SU-DHL-6 (cell line): ENCODE measurements at regions not wholly inside any gene's neighbourhood (a gene's known extent, or its start where the extent isn't known, plus 50 kb on each side); places are given as distances from the start of the nearest gene placed in this dataset.

ENCODE experiments used
- H2AFZ ChIP-seq: fragments of 200-600 bp; sonication (generic); 2 replicates; pipeline ENCODE4 v1.6.1; 2014; ENCODE audit warnings: low read depth, mild to moderate bottlenecking, moderate library complexity, mixed read lengths, antibody characterized with exemption, low read length; ENCODE audit not compliant: severe bottlenecking
- H3F3A ChIP-seq: fragments of 200-600 bp; shearing (Covaris generic); 2 replicates; pipeline ENCODE4 v1.6.0; 2016; ENCODE audit warnings: antibody characterized with exemption, mild to moderate bottlenecking; ENCODE audit not compliant: insufficient read depth
- H3K27ac ChIP-seq: fragments of 200-600 bp; sonication (generic); 2 replicates; pipeline ENCODE4 v1.5.1; 2016; ENCODE audit warnings: low read depth, mild to moderate bottlenecking, low read length, moderate library complexity, mixed read lengths
- H3K27me3 ChIP-seq: fragments of 200-600 bp; sonication (generic), shearing (Covaris generic); 2 replicates; pipeline ENCODE4 v1.6.0; 2014; ENCODE audit warnings: mild to moderate bottlenecking, low read length
- H3K36me3 ChIP-seq: fragments of 200-600 bp; sonication (generic); 2 replicates; pipeline ENCODE4 v1.6.1; 2014; ENCODE audit warnings: mild to moderate bottlenecking, low read length, mixed read lengths
- H3K4me2 ChIP-seq: fragments of 300-600, 200-600 bp; shearing (Covaris generic), sonication (generic); 2 replicates; pipeline ENCODE4 v1.6.0; 2014; ENCODE audit warnings: low read length, low read depth, mild to moderate bottlenecking; ENCODE audit not compliant: poor library complexity, severe bottlenecking
- H3K4me3 ChIP-seq: fragments of 200-600 bp; sonication (generic); 2 replicates; pipeline ENCODE4 v1.5.1; 2014; ENCODE audit warnings: antibody characterized with exemption, low read length, mild to moderate bottlenecking, mixed read lengths; ENCODE audit not compliant: insufficient read depth, poor library complexity, severe bottlenecking
- H3K79me2 ChIP-seq: fragments of 200-600 bp; sonication (generic); 2 replicates; pipeline ENCODE4 v1.6.1; 2014; ENCODE audit warnings: mild to moderate bottlenecking, low read length, moderate library complexity; ENCODE audit not compliant: insufficient read depth
- H3K9ac ChIP-seq: fragments of 200-600 bp; sonication (generic); 2 replicates; pipeline ENCODE4 v1.7.0; 2014; ENCODE audit warnings: mild to moderate bottlenecking, low read length
- H3K9me2 ChIP-seq: fragments of 200-600 bp; sonication (generic); replicated peaks from 2 replicates; pipeline ENCODE4 v1.6.1; 2014; ENCODE audit warnings: low read length; ENCODE audit not compliant: insufficient read depth
- H3K9me3 ChIP-seq: fragments of 200-600 bp; sonication (generic); 2 replicates; pipeline ENCODE4 v1.6.1; 2014; ENCODE audit warnings: low read length, mixed read lengths; ENCODE audit not compliant: insufficient read depth
- H4K20me1 ChIP-seq: fragments of 200-600 bp; sonication (generic); 2 replicates; pipeline ENCODE4 v1.6.1; 2014; ENCODE audit warnings: low read depth, mild to moderate bottlenecking, antibody characterized with exemption, low read length, moderate library complexity, mixed read lengths
- CTCF ChIP-seq: fragments of 200-600 bp; sonication (generic); IDR thresholded peaks from one replicate; pipeline ENCODE4 v1.5.1; 2017; ENCODE audit warnings: antibody characterized with exemption, mild to moderate bottlenecking, low read length, moderate library complexity; ENCODE audit not compliant: insufficient read depth, poor library complexity, severe bottlenecking
- EZH2phosphoT487 ChIP-seq: fragments of 200-600 bp; sonication (generic), shearing (Covaris generic); conservative IDR thresholded peaks from 2 replicates; pipeline ENCODE4 v1.6.1; 2018; ENCODE audit warnings: mild to moderate bottlenecking, antibody characterized with exemption, low read length, moderate library complexity, mixed read lengths

GRCh38 chr3:110393941-110394340 lies 677.7 kb upstream of the NECTIN3 start:
- H3K4me3 ChIP-seq = no peak overlapping the region
- H3K27me3 ChIP-seq = no peaks in the 10 kb centered on the region
- H3K27ac ChIP-seq = no peak overlapping the region
- H3K9me3 ChIP-seq = no peaks in the 10 kb centered on the region
- no peak overlapping the region for H3K9ac ChIP-seq
- H4K20me1 ChIP-seq = no peaks in the 10 kb centered on the region
- no peak overlapping the region for H2AFZ ChIP-seq
- TF ChIP-seq EZH2phosphoT487 = no peak
- no peak for TF ChIP-seq CTCF
- H3K9me2 ChIP-seq = no peaks in the 10 kb centered on the region
- H3K79me2 ChIP-seq = no peaks in the 10 kb centered on the region
- no peaks in the 10 kb centered on the region for H3K36me3 ChIP-seq
- no peaks in the 10 kb centered on the region for H3F3A ChIP-seq
- H3K4me2 ChIP-seq = no peak overlapping the region

GRCh38 chr3:110397115-110397514 lies 674.5 kb upstream of the NECTIN3 start:
- no peaks in the 10 kb centered on the region for H3K36me3 ChIP-seq
- H3K27ac ChIP-seq = no peak overlapping the region
- H4K20me1 ChIP-seq = no peaks in the 10 kb centered on the region
- no peaks in the 10 kb centered on the region for H3K9me2 ChIP-seq
- no peak overlapping the region for H3K4me3 ChIP-seq
- H3K27me3 ChIP-seq = no peaks in the 10 kb centered on the region
- H3K9me3 ChIP-seq = no peaks in the 10 kb centered on the region
- H3K9ac ChIP-seq = no peak overlapping the region
- no peak overlapping the region for H2AFZ ChIP-seq
- H3F3A ChIP-seq = no peaks in the 10 kb centered on the region
- TF ChIP-seq EZH2phosphoT487 (no peak), CTCF (no peak)
- no peak overlapping the region for H3K4me2 ChIP-seq
- no peaks in the 10 kb centered on the region for H3K79me2 ChIP-seq

- no peak overlapping the region for H3K9ac ChIP-seq
- TF ChIP-seq CTCF (no peak), EZH2phosphoT487 (no peak)
Observed at GRCh38 chr3:110400315-110400714, 671.3 kb upstream of the NECTIN3 start.

More at GRCh38 chr3:110400315-110400714, 671.3 kb upstream of the NECTIN3 start:
- no peak overlapping the region for H3K4me2 ChIP-seq
- H3K79me2 ChIP-seq = no peaks in the 10 kb centered on the region
- no peaks in the 10 kb centered on the region for H3K9me3 ChIP-seq
- H3K36me3 ChIP-seq = no peaks in the 10 kb centered on the region
- H3K4me3 ChIP-seq = no peak overlapping the region
- no peaks in the 10 kb centered on the region; the same call in 1 of the 2 replicates for H3K9me2 ChIP-seq
- H2AFZ ChIP-seq = no peak overlapping the region
- H3K27me3 ChIP-seq = no peaks in the 10 kb centered on the region
- H4K20me1 ChIP-seq = no peaks in the 10 kb centered on the region
- no peak overlapping the region for H3K27ac ChIP-seq
- no peaks in the 10 kb centered on the region for H3F3A ChIP-seq
